Islet of Langerhans (tissue), 1 donor: ENCODE measurements at regions not wholly inside any gene's neighbourhood (a gene's known extent, or its start where the extent isn't known, plus 50 kb on each side); places are given as distances from the start of the nearest gene placed in this dataset.
"Not testable (repeated sequence)": the region's sequence is repeated elsewhere in the genome, so short reads cannot be mapped to it uniquely, and the experiment has no call there.

Source experiments
- FAIRE-seq: peaks from one replicate; lab custom pipeline; 2011; peaks lifted over from hg19 to GRCh38; lab: Jason Lieb, UNC

DNA sequence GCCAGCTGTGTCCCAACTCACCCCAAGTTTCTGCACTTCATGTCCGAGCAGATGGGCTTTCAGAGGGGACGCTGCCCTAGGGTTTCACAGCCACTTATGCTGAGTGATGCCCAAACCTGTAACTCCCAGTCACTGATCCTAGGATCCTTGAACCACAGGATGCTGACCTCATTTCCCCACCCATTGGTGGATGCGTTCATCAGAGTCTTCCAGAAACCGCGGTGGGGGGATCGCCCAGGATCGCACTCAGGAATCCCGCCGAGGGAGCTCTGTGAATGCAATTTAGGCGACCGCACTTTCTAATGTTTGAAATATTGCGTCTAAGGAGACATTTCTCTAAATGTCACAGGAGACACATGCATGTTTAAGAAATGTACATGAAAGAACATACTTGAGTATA, 212.3 kb upstream of the IRX4 start:
- no peak for FAIRE-seq

DNA sequence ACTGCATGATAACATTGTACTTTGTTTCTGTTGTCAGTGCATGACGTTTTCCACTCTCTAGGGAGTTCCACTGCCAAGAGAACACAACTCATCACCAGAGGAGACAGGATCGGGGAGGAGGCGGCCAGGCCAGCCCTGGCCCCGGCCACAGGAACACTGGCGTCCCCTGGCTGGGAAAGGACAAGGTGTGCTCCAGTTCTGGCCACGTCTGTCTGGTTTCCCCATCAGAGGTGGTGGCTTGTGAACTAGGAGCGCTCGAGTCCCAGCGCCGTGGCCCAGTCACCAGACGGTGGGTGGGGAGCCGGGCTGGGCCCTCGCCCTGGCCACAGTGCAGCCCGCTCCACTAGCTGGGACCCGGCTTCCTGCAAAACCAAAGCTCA, 211.9 kb upstream of the IRX4 start:
- FAIRE-seq, result no peak

DNA sequence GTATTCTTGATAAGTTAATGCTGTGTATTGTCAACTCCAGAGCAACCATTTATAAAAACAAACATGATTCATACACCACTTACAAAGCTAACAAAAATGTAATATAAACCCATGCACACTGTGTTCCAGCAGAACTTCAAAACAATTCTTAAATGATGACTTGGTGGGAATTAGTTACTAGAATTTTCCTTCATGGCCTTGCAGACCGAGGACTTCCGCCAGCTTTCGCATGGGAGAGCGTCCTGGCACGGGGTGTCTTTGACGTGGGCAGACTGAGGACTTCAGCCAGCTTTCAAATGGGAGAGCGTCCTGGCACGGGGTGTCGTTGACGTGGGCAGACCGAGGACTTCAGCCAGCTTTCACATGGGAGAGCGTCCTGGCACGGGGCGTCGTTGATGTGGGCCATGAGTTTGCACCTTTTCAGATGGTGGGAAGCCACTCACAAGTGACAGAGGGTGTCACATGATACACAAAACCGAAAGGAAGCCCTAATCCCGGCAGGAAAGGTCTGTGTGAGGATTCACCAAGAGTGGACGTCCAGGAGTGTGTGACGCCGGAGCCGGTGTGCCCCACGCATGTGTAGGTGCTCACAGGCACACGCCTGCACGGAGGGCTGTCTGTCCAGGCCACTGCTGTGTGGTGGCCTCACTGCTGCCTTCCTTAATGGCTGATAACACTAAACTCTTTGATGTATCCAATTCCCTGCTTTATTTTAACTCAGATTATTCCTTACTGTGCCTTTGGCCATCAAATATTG, 211.3 kb upstream of the IRX4 start:
- FAIRE-seq, result no peak

DNA sequence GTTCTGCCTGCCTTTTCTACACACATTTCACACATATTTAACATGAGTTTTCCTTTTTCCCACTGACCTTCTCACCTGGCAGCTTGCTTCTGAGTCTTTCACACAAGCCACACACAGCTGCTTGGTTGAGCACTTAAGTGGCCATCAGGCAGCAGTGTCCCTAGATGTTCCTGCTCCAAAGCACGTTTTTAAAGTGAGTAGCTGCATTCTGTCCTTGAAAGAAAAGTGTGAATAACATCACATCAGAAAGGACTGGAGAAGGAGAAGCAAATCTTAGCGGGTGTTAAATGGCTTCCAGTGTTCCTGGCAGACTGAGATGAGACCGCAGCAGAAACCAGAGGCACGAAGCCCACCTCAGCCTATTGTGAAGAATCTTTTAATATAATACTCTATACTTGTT, 209.2 kb upstream of the IRX4 start:
- FAIRE-seq, result no peak

DNA sequence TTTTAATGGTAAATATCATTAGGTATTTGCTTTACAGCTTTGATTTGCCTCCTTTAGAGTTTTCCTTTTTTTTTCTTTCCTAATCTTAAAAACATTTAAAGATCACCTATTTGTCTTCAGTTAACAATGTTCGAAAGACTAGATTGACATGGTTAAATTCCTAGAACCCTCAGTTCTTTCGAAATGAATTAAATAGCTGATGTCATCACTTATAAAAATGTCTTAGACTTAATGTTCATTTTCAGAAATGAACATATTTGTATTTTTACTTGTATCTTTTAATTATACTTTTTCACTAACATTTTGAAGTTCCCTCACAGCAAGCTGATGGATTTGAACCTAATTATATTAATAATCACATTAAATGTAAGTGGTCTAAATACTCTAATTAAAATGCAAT, 205.3 kb upstream of the IRX4 start:
- FAIRE-seq, result no peak

DNA sequence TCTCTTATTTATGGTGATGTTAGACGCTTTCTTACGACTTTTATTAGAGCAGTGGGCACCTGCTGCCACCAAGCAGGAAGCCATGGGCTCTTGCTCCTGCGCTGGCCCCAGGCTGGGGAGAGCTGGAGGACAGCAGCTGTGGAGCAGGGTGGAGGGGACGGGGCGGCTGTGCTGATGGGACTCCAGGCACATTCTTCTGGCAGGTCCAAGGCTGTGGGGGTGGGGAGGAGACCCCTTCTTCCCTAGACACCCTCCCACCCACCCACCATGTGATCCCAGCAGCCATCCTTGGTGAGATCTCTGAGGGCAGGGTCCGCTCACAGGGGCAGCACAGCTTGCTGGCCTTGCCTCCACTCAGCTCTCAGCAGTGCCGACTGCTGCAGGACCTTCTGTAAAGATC, 192.6 kb upstream of the IRX4 start:
- FAIRE-seq, result no peak

DNA sequence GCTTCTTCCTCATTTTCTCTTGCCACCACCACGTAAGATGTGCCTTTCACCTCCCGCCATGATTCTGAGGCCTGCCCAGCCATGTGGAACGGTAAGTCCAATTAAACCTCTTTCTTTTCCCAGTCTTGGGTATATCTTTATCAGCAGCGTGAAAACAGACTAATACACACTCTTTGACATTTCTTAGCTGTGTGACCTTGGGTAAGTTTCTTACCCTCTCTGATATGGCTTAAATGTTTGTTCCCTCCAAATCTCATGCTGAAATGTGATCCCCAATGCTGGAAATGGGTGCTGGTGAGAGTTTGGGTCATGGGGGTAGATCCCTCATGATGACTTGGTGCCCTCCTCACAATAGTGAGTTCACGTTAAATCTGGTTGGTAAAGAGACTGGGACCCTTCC, 188.8 kb upstream of the IRX4 start:
- FAIRE-seq, result no peak

DNA sequence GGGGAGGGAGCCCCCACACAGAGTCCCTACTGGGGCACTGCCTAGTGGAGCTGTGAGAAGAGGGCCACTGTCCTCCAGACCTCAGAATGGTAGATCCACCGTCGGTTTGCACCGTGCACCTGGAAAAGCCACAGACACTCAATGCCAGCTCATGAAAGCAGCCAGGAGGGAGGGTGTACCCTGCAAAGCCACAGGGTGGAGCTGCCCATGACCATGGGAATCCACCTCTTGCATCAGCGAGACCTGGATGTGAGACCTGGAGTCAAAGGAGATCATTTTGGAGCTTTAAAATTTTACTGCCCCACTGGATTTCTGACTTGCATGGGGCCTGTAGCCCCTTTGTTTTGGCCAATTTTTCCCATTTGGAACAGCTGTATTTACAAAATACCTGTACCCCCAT, 188.1 kb upstream of the IRX4 start:
- not testable (repeated sequence) for FAIRE-seq

DNA sequence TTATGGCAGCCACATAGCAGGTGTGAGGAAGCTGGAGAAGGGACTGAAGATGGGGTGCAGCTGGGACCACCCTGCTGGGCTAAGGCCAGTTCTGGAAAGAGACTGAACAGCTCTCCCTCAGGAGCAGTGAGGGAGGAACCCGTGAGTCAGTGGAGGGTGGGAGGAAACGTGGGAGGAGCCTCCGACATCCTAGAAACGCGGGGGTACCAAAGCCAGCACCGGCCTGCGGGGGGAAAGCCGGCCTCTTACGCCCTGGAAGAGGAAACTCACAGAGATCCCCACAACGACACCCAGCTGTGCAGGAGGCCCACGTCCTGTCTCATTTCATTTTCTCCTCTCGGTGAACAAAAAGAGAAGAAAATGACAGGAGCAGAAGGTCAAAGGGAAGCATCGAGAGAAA, 185.8 kb upstream of the IRX4 start:
- no peak for FAIRE-seq

DNA sequence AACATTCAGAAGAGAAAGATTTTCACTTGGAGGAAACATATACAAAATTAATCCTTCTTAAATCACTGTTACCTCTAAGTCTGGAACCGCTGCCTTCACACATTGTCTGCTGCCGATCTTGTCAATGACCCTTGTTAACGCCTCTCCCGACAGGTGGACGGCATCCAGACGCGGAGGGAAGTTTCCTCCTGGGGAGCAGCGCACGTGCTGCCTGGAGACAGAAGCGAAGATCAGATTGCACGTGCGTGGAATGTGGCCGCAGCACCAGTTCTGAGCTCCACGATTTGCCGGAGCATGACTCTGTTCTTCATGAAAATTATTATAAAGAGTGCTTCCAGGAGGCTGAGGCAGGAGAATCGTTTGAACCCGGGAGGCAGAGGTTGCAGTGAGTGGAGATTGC, 183.6 kb upstream of the IRX4 start:
- FAIRE-seq, result no peak

DNA sequence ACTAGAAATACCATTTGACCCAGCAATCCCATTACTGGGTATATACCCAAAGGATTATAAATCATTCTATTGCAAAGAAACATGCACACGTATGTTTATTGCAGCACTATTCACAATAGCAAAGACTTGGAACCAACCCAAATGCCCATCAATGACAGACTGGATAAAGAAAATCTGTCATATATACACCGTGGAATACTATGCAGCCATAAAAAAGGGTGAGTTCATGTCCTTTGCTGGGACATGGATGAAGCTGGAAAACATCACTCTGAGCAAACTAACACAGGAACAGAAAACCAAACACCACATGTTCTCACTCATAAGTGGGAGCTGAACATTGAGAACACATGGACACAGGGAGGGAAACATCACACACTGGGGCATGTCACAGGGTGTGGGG, 180.7 kb upstream of the IRX4 start:
- not testable (repeated sequence) for FAIRE-seq

DNA sequence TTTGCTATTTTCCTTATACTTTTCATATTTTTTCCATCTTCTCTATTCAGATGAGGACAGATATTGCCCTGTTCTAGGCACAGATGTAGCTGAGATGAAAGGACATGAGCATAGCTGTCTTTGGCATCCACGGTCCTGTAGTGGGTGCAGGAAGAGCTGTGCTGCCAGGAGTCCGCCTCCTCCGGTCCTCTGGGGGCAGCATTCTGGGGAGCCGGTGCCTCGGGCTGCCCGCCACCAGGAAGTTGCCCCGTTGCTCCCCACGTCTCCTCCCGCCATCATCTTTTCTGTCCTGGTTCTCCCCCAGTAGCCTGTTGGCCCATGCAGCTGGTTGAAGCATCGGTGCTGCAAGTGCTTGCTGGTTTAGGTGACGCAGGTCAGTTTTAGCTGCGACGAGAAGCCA, 170.0 kb upstream of the IRX4 start:
- FAIRE-seq, result no peak

DNA sequence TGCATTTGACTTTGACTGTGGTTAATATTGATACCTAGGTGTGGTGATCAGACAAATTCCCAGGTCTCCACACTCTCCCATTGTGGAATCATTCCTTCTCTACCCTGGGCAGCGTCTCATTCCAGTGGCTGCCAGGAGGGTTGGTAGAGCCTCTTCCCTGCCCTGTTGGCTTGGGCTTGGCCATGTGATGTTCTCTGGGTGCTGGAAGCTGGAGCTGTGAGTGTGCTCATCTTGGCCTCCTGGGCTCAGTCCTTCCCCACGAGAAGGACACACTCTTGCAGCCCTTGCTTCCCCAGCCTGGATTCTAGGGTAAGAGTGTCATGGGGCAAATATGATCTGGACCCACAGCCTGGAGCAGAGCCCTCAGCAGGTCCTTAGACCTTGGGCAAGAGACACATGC, 167.2 kb upstream of the IRX4 start:
- no peak for FAIRE-seq

DNA sequence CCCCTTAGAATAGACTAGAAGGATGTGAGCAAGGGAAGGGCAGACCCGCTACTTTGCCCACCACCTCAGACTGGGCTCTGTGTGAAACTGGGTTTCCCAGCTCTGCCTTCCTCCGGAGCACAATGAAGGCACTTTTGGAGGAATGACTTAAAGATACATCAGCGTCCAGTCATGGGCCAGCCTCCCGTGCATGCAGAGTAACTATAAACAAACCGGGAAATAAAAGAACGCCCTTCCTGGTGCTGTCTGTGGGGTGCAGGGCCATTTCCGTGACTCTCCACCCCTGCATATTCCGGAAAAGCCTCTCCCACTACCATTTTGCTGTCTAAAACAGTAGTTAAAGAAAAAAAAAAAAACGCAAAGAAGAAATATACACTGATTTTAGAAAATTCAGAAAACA, 165.9 kb upstream of the IRX4 start:
- no peak for FAIRE-seq

DNA sequence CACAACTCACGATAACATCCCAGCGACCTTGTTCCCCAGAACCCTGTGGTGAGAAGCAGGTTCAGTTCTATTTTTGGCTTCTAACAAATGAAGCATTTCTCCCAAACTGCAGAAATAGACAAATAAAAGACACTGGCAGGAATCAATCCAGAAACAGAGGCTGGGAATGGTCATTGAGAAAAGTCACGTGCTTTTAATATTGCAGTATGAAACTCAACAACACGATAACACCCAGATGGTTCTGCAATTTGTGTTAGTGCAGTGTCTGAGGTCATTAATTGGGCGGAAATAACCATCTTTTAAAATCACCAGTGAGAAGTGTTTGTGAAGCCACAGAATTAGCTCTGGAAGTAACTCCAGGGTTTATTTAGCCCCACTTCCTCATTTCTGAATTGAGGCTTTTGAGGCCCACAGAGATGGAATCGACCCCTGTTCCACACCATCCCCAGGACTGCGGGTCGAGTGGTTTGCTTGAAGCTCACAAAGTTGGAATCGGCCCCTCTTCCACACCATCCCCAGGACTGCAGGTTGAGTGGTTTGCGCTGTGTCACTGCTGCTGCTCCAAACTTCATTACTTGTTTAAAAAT, 164.7 kb upstream of the IRX4 start:
- FAIRE-seq, result no peak

DNA sequence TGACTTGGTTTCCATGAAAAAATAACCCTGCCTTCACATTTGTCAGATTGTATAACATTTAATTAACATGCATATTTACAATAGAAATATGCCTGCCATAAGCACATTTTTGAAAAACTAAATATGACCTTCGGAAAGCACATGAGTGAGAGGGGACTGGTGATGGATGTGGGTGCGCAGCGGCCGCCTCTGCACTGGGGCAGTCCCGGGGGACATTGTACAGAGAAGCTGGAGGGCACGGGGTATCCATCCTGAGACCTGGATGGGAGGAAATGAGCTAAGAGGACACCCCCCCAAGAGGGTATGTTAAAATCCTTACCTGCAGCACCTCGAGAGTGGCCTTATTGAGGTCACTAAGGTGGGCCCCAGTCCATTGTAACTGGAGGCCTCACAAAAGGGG, 161.3 kb upstream of the IRX4 start:
- no peak for FAIRE-seq

DNA sequence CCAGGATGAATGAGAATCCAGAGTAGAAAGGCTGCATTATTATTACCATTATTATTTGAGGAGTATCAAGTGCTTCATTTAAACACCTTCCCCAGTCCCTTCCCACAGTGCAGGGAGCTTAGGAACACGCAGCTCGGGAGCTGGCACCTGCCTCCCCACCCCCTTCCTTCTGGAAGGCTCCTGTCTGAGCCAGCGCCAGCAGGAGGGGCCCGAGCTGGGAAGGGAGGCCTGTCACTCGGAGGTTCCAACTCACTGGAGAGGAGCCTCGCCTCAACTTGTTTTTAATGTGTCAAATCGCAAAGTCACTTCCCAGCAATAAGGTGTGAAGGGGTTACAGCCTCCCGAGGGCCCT, 156.4 kb upstream of the IRX4 start:
- no peak for FAIRE-seq

DNA sequence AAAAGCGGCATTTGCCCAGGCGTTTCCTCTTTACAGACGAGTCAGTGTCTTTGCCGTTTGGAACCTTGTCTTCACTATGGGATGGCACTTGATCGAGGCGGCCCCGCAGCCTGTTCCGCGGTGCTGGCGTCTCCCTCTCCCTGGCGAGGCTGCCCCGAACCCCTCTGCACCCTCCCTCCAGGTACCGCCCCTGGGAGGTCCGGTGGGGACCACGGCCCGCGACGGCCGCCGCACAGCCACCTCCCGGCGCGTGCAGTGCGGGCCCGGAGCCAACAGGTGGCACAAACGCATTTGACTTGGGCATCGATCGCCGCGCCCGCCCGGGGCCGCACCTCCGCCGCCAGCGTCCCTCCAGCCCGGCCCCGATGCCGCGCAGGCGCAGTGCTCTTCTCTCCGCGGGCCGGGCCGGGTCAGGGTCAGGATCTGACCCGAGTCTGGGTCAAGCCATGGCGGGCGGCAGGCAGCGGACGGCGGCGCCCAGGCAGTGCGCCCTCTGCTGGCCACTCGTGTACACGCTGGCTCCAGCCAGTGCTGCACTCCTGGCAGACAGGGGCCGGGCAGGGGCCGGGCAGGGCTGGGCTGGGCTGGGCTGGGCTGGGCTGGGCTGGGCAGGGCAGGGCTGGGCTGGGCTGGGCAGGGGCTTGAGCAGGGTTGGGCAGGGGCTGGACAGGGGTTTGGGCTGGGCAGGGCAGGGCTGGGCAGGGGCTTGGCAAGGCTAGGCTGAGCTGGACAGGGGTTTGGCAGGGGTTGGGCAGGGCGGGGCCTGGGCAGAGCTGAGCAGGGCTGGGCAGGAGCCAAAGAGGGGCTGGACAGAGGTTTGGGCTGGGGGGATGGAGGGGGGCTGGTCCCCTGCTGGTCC, 155.8 kb upstream of the IRX4 start:
- no peak for FAIRE-seq

DNA sequence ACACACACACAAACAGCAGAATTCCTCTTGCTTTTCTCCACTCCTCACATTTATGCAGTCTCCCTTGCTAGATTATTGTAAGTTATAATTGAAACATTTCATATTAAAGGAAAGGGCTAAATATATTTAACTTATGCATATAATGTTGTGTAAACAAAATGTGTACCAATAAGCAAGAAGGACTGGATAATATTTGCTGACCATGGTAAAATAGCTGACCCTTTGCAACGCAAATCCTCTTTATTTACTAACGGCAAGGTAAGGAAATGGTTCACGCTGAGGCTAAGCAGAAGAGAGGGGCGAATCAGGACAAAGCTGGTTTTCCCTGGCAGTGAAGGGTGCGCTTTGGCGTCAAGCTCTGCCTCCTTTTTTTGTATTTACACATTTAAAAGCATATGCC, 154.2 kb upstream of the IRX4 start:
- no peak for FAIRE-seq

DNA sequence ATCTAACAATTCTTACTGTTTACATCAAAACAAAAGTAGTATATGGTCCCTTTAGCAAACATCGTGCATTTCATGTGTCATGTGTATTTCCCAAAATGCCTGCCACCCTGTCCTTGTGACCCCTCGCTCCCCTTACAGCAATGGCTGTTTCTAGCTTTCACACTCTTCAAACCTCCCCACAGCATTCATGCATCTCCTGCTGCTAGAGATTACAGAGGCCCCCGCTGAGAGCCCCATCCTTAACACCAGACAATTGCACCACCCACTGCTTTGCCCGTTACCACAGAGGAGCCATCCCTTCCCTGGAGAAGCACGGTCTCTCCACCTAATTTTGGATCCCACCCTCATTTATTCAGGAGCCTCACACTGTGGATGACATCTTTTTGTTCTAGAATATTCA, 149.7 kb upstream of the IRX4 start:
- FAIRE-seq, result no peak

DNA sequence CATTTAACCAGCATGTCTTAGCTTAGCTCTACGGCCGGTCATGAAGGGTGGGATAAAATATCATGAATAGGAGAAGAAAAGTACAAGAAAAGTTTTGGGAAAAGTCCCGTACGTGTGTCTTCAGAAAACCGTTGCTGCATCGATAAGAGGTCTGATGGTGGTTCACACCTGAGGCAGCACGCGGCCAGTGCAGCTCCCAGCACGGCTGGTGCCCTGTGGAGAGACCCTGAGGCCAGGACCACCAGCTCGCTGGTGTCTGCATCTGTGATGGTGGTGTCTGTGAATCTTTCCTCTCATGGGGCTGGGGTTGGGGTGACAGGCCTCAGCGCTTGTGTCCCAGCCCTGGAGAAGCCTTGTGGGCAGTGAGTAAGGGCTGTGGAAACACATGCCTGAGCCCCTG, 148.9 kb upstream of the IRX4 start:
- FAIRE-seq, result no peak

DNA sequence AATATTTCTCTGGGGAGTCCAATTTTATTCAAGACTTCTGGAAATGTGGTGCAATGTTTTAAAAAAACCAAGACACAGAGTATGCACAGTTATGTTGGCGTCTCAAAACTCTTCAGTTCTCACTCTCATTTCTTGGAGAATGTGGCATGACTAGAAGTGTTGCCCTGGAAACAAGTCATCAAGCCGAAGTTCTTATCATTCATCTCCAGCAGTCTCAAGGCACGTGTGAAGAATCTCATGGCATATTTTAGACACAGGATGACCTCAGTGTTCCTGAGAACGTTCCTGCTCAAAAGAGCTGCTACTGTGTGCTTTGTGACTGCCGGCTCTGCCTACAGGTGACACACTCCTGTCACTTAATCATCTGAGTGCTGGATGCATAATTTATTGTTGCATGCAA, 147.4 kb upstream of the IRX4 start:
- FAIRE-seq, result no peak

DNA sequence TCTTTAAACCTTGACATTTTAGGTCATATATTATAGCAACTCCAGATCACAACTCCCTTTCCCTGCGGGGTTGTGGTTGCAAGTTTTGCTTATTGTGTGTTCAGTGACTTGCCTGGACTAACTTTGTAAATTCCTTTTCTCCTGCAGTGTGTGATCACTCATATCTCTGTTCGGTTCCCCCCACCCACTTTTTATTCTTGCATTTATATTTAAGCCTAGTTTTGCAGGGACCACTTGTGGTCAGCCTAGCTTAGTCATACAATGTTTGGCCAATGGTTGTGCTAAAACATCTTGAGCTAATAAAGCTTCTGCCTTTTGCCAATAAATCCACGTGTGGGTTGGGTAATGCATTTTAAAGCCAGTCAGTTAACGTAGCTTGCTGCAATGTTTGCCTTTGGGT, 146.5 kb upstream of the IRX4 start:
- no peak for FAIRE-seq

DNA sequence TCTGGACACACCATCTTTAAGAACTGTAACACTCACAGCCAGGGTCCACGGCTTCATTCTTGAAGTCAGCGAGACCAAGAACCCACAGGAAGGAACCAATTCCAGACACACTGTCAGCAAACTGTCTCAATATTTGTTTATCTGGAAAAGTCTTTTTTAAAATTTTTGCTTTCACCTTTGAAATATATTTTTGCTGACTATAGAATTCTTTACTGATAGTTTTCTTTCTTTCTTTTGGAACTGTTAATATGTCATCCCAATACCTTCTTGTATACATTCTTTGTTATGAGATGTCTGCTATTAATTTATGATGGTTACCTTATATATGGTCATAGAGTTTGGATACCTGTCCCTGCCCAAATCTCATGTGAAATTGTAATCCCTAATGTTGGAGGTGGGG, 145.1 kb upstream of the IRX4 start:
- FAIRE-seq, result no peak
